ENCODE measurements at regions not wholly inside any gene's neighbourhood (a gene's known extent, or its start where the extent isn't known, plus 50 kb on each side); places are given as distances from the start of the nearest gene placed in this dataset.

DNA sequence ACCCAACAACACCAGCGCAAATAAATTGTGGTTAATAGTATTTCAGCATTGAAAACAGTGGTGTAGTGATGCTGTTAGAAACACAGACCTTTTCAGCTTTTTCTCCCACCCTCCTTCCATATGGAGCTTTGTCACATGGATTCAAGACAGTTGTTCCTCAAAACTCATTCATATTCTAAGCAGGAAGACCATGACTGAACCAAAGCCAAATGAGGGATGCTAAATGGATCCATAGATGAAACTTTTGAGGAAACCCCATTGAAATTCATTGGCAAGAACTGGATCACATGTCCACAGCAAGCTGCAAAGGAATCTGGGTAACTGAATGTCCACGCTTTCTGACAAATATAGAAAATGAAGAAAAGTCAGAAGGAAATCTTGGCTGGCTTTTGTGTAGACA lies 615.1 kb upstream of the NETO1 start:
- 0 out of 2 replicates have a peak, but pooled peaks cover under 1% of the 10 kb centered on the region for H3K9me3 ChIP-seq (ENCODE audit: insufficient read depth, low read depth, low read length)
- H3K27ac ChIP-seq (ENCODE audit: low read depth, low read length): no peak overlapping the region
- WGBS: 100% methylated on average over 2 of the region's 2 CpGs
- H3K4me1 ChIP-seq (ENCODE audit: insufficient read depth, low read length): no peaks in the 10 kb centered on the region
- H3K4me3 ChIP-seq (ENCODE audit: low read length): no peak overlapping the region
- H3K9ac ChIP-seq (ENCODE audit: low read depth, low read length): no peak overlapping the region
- H3K36me3 ChIP-seq (ENCODE audit: insufficient read depth, low read length): no peaks in the 10 kb centered on the region
- H3K27me3 ChIP-seq (ENCODE audit: insufficient read depth, low read length): no peaks in the 10 kb centered on the region

DNA sequence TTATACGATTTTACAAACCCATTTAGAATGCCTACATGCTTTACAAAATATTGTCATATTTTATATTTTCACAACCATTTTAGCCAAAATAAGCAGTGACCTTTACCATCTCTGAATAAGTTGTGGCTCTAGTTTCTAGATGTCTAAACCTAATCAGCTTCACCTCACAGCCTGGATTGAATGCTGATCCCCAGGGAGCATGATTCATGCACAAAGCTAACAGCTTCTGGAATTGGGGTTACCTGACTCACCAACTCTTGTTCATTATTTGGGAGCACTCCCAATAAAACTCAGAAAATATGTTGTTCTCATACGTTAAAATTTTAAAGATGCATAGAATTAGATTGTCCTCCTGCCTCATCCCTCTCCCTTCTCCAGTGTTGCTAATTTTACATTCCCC lies 611.7 kb upstream of the NETO1 start:
- Histone ChIP-seq H3K27me3 (ENCODE audit: insufficient read depth, low read length) (no peaks in the 10 kb centered on the region), H3K27ac (ENCODE audit: low read depth, low read length) (no peak overlapping the region), H3K4me1 (ENCODE audit: insufficient read depth, low read length) (no peaks in the 10 kb centered on the region), H3K4me3 (ENCODE audit: low read length) (no peak overlapping the region), H3K9ac (ENCODE audit: low read depth, low read length) (no peak overlapping the region), H3K9me3 (ENCODE audit: insufficient read depth, low read depth, low read length) (0 out of 2 replicates have a peak, but pooled peaks cover 8% of the 10 kb centered on the region), H3K36me3 (ENCODE audit: insufficient read depth, low read length) (no peaks in the 10 kb centered on the region)
- 100% methylated on average over 2 of the region's 2 CpGs for WGBS

DNA sequence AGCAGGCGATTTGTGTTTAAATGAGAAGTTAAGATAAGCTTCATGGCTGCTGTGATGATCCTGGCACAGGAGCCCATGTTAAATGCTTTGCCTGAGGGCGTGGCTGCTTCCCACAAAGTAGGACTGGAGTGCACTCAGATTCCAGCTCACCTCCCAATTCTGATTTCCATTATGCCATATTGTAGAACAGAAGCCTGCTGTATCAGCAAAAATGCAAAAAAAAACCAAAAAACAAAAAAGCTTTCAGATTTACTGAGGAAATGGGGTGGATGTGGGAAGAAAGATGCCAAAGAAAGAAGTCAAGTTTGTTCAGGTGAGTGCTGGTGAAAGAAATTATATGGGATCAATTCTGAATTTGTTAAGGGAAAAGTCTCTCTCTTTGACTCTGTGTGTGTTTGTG lies 610.4 kb upstream of the NETO1 start:
- 93% methylated on average over 2 of the region's 2 CpGs for WGBS
- Histone ChIP-seq H3K27ac (ENCODE audit: low read depth, low read length) (no peak overlapping the region), H3K36me3 (ENCODE audit: insufficient read depth, low read length) (no peaks in the 10 kb centered on the region), H3K27me3 (ENCODE audit: insufficient read depth, low read length) (no peaks in the 10 kb centered on the region), H3K9ac (ENCODE audit: low read depth, low read length) (no peak overlapping the region), H3K9me3 (ENCODE audit: insufficient read depth, low read depth, low read length) (0 out of 2 replicates have a peak, but pooled peaks cover 8% of the 10 kb centered on the region), H3K4me1 (ENCODE audit: insufficient read depth, low read length) (no peaks in the 10 kb centered on the region), H3K4me3 (ENCODE audit: low read length) (no peak overlapping the region)

DNA sequence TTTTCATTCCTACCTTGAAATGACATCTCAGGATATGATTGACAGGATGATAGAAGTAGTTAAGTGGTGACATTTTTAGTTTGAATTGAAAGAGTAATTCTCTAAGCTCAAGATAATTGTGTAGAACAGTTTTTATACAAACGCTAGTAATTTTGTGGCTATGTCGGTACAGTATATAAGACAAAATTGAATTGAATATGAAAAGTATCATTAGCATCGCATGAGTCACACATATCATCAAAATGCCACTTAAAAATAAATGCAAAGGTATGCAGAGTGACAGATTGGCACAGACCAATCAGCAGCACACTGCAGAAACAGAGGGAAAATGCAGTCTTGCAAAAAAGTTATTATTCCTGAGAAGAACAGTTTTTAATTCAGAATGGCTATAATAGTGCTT lies 608.2 kb upstream of the NETO1 start:
- no peak overlapping the region for H3K4me3 ChIP-seq (ENCODE audit: low read length)
- 90% methylated on average over 1 of the region's 3 CpGs for WGBS
- H3K27ac ChIP-seq (ENCODE audit: low read depth, low read length): no peak overlapping the region
- no peaks in the 10 kb centered on the region for H3K4me1 ChIP-seq (ENCODE audit: insufficient read depth, low read length)
- no peak overlapping the region for H3K9ac ChIP-seq (ENCODE audit: low read depth, low read length)
- H3K27me3 ChIP-seq (ENCODE audit: insufficient read depth, low read length): no peaks in the 10 kb centered on the region
- 0 out of 2 replicates have a peak, but pooled peaks cover 8% of the 10 kb centered on the region for H3K9me3 ChIP-seq (ENCODE audit: insufficient read depth, low read depth, low read length)
- H3K36me3 ChIP-seq (ENCODE audit: insufficient read depth, low read length): no peaks in the 10 kb centered on the region

DNA sequence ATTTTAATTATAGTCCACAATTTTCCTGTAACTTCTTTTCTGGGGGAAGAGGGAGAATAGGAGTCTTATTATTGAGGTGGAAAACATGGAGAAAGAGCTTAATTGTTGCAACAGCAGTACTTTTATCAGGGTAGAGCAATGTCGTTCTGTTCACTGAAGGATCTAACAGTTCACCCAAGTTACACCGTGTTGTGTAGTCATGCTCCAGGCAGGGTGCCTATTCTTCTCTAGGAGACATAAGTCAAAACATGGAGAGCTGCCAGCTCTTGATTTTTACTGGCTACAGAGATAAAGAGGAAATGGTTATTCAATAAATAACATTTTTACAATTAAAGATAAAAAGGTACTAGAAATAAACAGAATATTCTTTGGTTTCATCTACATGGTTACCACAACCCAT lies 594.3 kb upstream of the NETO1 start:
- no peak overlapping the region for H3K9ac ChIP-seq (ENCODE audit: low read depth, low read length)
- H3K27ac ChIP-seq (ENCODE audit: low read depth, low read length): no peak overlapping the region
- peaks cover 4% of the 10 kb centered on the region; the same call in 1 of the 2 replicates for H3K4me1 ChIP-seq (ENCODE audit: insufficient read depth, low read length)
- 82% methylated on average over 2 of the region's 2 CpGs for WGBS
- H3K4me3 ChIP-seq (ENCODE audit: low read length): no peak overlapping the region
- no peaks in the 10 kb centered on the region for H3K36me3 ChIP-seq (ENCODE audit: insufficient read depth, low read length)
- no peaks in the 10 kb centered on the region for H3K27me3 ChIP-seq (ENCODE audit: insufficient read depth, low read length)
- H3K9me3 ChIP-seq (ENCODE audit: insufficient read depth, low read depth, low read length): no peaks in the 10 kb centered on the region

DNA sequence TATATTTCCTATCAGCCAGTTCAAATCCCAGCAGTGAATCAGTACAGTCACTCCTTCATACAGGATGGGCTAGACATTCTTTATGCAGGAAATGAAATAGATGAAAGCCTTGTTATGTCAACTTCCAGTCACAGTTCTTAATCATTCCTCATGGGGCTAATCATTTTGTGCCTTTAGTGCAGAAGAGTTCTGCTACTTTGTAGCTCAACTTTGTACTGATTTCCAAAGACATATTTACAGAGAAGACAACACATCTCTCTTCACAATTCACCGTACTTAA lies 593.9 kb upstream of the NETO1 start:
- H3K27me3 ChIP-seq (ENCODE audit: insufficient read depth, low read length): no peaks in the 10 kb centered on the region
- no peak overlapping the region for H3K27ac ChIP-seq (ENCODE audit: low read depth, low read length)
- no peaks in the 10 kb centered on the region for H3K36me3 ChIP-seq (ENCODE audit: insufficient read depth, low read length)
- no peaks in the 10 kb centered on the region for H3K9me3 ChIP-seq (ENCODE audit: insufficient read depth, low read depth, low read length)
- peaks cover 4% of the 10 kb centered on the region; the same call in 1 of the 2 replicates for H3K4me1 ChIP-seq (ENCODE audit: insufficient read depth, low read length)
- H3K4me3 ChIP-seq (ENCODE audit: low read length): no peak overlapping the region
- H3K9ac ChIP-seq (ENCODE audit: low read depth, low read length): no peak overlapping the region
- WGBS: no CpG with 5 or more reads among the region's 1 CpG

DNA sequence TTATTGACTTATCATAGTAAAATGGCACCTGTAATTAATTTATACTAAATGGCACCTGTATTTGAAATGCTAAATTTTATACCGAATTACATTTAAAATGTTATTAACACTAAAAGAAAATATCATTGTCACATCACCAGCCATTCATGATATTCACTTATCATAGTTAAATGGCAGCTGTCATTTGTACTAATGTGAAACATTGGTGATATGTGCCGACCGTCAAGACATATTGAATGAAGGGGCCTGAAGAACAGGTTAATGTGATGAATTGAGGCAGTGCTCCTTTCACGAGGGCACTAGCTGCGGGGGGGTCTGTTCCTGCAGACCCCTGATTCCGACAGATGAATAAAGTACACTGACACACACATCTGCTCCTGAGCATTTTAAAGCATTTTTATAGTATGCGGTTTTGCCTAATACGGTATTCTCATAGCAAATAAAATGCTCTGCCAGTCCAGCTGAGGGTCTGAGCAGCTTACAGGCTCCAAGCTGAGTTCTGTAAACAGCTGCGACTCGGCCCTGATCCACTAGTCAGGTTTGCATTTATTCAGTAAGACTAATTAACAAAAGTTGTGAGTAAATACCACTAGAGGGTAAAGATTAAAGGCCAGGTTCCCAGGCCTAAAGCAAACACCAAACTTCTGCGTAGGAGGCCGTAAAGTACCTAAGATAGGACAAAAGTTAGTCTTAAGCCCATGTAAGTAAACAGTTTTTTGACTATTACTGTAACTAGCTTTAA lies 593.4 kb upstream of the NETO1 start:
- Histone ChIP-seq H3K27ac (ENCODE audit: low read depth, low read length) (no peak overlapping the region), H3K9me3 (ENCODE audit: insufficient read depth, low read depth, low read length) (no peaks in the 10 kb centered on the region), H3K27me3 (ENCODE audit: insufficient read depth, low read length) (no peaks in the 10 kb centered on the region), H3K4me1 (ENCODE audit: insufficient read depth, low read length) (peaks cover 4% of the 10 kb centered on the region; the same call in 1 of the 2 replicates), H3K4me3 (ENCODE audit: low read length) (no peak overlapping the region), H3K36me3 (ENCODE audit: insufficient read depth, low read length) (no peaks in the 10 kb centered on the region), H3K9ac (ENCODE audit: low read depth, low read length) (no peak overlapping the region)
- WGBS: 82% methylated on average over 11 of the region's 12 CpGs

DNA sequence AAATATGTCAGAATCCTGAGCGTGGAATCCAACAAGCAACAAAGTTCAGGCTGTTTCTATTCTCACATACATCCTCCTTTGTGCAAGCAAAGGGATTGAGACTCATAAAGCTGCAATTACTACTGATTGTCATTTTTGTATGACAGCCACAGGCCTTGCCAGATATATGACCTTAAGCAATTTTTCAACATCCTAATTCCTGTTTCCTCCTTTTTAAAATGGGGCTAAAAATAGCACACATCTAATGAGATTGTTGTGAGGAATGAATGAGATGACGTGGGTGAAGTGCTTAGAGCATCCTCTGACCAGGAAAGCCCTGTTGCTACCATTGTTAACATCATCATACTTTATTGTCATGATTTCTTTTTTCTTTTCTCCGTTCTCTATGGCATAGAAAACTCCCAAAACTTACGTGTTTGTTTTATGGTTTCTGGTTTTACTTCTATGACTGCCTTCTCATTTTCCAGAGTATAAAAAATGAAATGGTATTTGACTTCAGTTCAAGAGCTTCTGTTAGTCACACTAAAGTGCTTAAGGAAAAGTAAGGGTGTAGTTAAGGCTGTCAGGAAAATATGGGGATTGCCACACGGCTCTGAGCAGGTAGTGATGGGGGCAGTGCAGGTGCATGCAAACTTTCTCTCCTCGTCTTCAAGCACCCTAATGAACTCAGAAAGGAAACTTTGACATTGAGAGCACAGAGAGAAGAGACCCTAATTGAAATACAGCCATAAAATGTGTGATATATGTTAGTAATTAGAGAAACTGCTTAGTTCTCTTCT lies 590.6 kb upstream of the NETO1 start:
- Histone ChIP-seq H3K9ac (ENCODE audit: low read depth, low read length) (no peak overlapping the region), H3K27me3 (ENCODE audit: insufficient read depth, low read length) (no peaks in the 10 kb centered on the region), H3K9me3 (ENCODE audit: insufficient read depth, low read depth, low read length) (no peaks in the 10 kb centered on the region), H3K27ac (ENCODE audit: low read depth, low read length) (no peak overlapping the region), H3K4me3 (ENCODE audit: low read length) (no peak overlapping the region), H3K4me1 (ENCODE audit: insufficient read depth, low read length) (peaks cover 4% of the 10 kb centered on the region; the same call in 1 of the 2 replicates), H3K36me3 (ENCODE audit: insufficient read depth, low read length) (no peaks in the 10 kb centered on the region)
- 71% methylated on average over 5 of the region's 6 CpGs for WGBS

DNA sequence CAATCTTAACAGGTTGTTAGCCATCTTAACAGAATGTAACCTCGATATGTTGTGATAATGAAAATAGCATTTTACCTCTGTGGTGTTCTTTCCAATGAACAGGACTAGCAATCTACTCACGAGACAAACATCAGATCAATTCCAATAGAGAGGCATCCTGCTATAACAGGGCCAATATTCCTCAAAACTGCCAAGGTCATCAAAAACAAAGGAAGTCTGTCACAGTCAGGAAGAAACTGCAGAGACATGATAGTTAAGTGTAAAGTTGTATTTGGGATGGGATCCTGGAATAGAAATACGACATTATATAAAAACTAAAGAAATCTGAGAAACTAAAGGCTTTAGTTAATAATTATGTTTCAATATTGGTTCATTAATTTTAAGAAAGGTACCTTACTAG lies 588.9 kb upstream of the NETO1 start:
- Histone ChIP-seq H3K4me3 (ENCODE audit: low read length) (no peak overlapping the region), H3K27ac (ENCODE audit: low read depth, low read length) (no peak overlapping the region), H3K36me3 (ENCODE audit: insufficient read depth, low read length) (no peaks in the 10 kb centered on the region), H3K4me1 (ENCODE audit: insufficient read depth, low read length) (peaks cover under 1% of the 10 kb centered on the region; the same call in 1 of the 2 replicates), H3K27me3 (ENCODE audit: insufficient read depth, low read length) (no peaks in the 10 kb centered on the region), H3K9ac (ENCODE audit: low read depth, low read length) (no peak overlapping the region), H3K9me3 (ENCODE audit: insufficient read depth, low read depth, low read length) (no peaks in the 10 kb centered on the region)
- WGBS: 98% methylated on average over 2 of the region's 3 CpGs

DNA sequence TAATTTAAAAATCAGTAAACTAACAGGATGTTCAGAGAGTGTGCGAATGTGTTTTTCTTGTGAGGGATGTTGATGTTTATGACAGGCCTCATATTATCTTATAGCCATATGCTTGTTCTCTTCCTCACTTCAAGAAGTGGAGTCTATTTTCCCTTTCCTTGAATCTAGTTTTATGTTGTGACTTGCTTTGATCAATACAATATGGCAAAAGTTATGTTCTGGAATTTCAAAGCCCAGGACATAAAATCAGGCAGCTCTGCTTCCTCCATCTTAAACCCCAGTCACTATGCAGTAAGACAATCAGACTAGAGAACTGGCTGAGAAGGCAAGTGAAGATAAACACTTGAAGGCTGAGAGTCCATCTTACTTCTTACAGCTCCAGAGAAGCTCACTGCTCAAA lies 585.1 kb upstream of the NETO1 start:
- no peak overlapping the region for H3K9ac ChIP-seq (ENCODE audit: low read depth, low read length)
- H3K27me3 ChIP-seq (ENCODE audit: insufficient read depth, low read length): no peaks in the 10 kb centered on the region
- no CpG with 5 or more reads among the region's 1 CpG for WGBS
- no peaks in the 10 kb centered on the region for H3K9me3 ChIP-seq (ENCODE audit: insufficient read depth, low read depth, low read length)
- no peak overlapping the region for H3K27ac ChIP-seq (ENCODE audit: low read depth, low read length)
- no peaks in the 10 kb centered on the region for H3K4me1 ChIP-seq (ENCODE audit: insufficient read depth, low read length)
- H3K4me3 ChIP-seq (ENCODE audit: low read length): no peak overlapping the region
- H3K36me3 ChIP-seq (ENCODE audit: insufficient read depth, low read length): no peaks in the 10 kb centered on the region

DNA sequence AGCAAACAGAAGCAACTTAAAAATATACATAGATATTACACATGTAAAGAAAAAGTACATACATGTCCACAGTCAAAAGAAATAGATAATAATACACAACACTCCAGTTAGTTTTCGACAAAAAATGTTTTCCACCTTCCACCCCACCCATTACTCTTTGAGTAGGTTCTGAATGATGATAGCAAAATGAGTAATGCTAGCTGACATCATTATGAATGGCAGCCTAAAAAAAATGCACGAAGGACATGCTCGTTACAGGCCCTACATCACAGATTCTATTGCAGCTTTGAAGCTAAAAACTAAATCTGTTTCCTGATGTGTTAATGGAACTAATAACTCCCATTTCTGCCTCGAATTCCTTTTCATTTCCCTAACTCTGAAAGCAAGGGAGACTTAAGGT lies 578.7 kb upstream of the NETO1 start:
- WGBS: 92% methylated on average over 3 of the region's 4 CpGs
- Histone ChIP-seq H3K4me3 (ENCODE audit: low read length) (no peak overlapping the region), H3K4me1 (ENCODE audit: insufficient read depth, low read length) (no peaks in the 10 kb centered on the region)

More for the DNA sequence above, 578.7 kb upstream of the NETO1 start:
- Histone ChIP-seq H3K36me3 (ENCODE audit: insufficient read depth, low read length) (no peaks in the 10 kb centered on the region), H3K9ac (ENCODE audit: low read depth, low read length) (no peak overlapping the region), H3K27ac (ENCODE audit: low read depth, low read length) (no peak overlapping the region), H3K27me3 (ENCODE audit: insufficient read depth, low read length) (no peaks in the 10 kb centered on the region), H3K9me3 (ENCODE audit: insufficient read depth, low read depth, low read length) (no peaks in the 10 kb centered on the region)
